ENCODE measurements at regions not wholly inside any gene's neighbourhood (a gene's known extent, or its start where the extent isn't known, plus 50 kb on each side); places are given as distances from the start of the nearest gene placed in this dataset.

DNA sequence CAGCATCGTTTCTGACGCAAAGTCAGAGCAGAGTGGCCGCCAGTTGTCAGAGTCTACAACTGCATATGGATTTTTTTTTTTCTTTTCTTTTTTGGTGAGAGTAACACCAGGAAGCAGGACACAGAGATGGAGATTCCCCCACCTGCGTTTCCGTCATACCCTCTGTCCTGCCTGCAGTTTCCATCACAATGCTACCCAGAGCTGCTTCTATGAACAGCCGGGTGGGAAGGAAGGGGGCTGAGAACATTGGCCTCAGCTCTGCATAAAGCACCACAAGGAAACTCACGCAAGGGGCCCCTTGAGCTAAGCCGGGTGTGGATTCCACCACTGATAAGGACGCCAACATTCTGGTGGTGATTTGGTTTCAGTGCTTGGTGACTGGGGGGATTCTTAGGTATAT is 183.5 kb upstream of the AFDN start:
- H3K4me1 Mint-ChIP-seq, result no peaks in the 10 kb centered on the region
- H3K36me3 Mint-ChIP-seq, result no peaks in the 10 kb centered on the region
- peaks cover 12% of the 10 kb centered on the region for H3K27me3 Mint-ChIP-seq
- H3K27ac Mint-ChIP-seq, result no peak overlapping the region
- no peak overlapping the region for H3K4me3 Mint-ChIP-seq
- peaks cover 6% of the 10 kb centered on the region for H3K9me3 Mint-ChIP-seq
- DNase-seq, result no peak

DNA sequence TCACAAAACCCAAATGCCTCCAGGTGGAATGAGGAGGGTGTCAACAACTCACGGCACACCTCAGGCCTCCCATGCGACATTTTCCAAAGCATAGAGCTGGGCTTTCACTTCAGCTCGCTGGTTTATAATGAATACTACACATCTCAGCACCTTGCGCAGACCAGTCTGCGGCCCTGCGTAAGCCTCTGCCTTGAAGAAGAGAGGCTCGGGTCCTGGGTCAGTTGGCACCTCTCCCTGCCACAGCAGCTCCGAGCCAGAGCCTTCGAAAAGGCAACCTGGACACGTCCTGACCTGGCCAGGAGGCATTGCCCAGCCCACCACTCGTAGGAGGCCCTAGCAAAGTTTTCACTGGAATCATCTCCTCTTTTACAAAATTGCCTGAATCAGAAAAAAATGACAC is 183.0 kb upstream of the AFDN start:
- no peaks in the 10 kb centered on the region for H3K36me3 Mint-ChIP-seq
- no peak for DNase-seq
- H3K4me1 Mint-ChIP-seq, result no peaks in the 10 kb centered on the region
- peaks cover 6% of the 10 kb centered on the region for H3K9me3 Mint-ChIP-seq
- no peak overlapping the region for H3K27ac Mint-ChIP-seq
- no peak overlapping the region for H3K4me3 Mint-ChIP-seq
- H3K27me3 Mint-ChIP-seq, result peaks cover 12% of the 10 kb centered on the region

DNA sequence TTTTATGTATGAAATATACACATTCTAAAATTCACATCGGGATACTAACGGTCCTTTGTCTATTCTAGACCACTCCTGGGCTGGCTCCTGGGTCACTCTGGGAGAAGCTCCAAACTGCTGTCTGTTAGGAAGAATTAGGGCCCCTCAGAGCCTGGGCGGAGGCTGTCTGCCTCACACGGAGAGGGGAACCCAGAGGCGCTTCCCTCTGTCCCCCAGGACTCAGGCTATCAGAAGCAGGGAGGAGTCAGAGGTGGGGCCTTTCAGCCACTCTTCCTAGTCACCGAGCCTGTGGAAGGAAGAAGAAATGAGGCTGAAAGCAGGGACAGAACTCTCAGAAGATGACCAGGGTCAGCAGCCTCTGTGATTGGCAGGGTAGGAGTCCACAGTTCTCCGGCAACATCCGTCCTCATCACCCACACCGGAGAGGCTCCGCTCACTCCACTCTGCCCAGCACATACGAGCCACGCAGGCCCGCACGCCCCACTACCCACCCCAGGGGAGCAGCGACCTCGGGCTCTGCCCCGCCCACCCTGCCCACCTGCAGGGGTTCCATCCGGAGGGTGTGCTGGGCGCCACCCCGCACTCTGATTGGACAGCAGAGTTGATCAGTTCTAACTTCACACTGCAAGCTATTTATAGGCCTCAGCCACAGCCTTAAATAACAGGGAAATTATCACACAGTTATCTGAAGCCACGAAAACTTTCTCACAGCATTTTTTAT is 182.1 kb upstream of the AFDN start:
- Mint-ChIP-seq H3K27me3 (peaks cover 14% of the 10 kb centered on the region), H3K9me3 (peaks cover 6% of the 10 kb centered on the region), H3K27ac (no peak overlapping the region), H3K36me3 (no peaks in the 10 kb centered on the region), H3K4me3 (no peak overlapping the region), H3K4me1 (no peaks in the 10 kb centered on the region)
- no peak for DNase-seq

DNA sequence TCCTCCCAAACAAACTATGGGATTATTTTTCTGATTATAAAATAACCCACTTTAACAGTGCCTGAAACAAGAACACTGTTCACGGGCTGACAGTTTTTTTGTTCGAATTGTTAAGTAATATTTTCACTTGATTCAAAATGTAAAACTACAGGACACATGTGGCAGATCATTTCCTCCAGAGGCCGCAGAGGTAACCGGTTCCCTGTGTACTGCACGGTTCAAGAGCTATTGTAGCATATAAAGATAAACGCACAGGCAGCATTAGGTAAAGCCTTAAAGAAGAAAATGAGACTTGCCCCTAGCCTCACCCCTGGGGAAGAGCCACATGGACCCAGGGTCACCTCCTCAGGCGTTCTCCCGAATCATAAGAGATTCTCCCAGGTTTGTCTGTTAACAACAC is 181.3 kb upstream of the AFDN start:
- H3K27me3 Mint-ChIP-seq, result peaks cover 14% of the 10 kb centered on the region
- DNase-seq, result no peak
- peaks cover 6% of the 10 kb centered on the region for H3K9me3 Mint-ChIP-seq
- no peaks in the 10 kb centered on the region for H3K4me1 Mint-ChIP-seq
- H3K36me3 Mint-ChIP-seq, result no peaks in the 10 kb centered on the region
- H3K27ac Mint-ChIP-seq, result no peak overlapping the region
- no peak overlapping the region for H3K4me3 Mint-ChIP-seq

DNA sequence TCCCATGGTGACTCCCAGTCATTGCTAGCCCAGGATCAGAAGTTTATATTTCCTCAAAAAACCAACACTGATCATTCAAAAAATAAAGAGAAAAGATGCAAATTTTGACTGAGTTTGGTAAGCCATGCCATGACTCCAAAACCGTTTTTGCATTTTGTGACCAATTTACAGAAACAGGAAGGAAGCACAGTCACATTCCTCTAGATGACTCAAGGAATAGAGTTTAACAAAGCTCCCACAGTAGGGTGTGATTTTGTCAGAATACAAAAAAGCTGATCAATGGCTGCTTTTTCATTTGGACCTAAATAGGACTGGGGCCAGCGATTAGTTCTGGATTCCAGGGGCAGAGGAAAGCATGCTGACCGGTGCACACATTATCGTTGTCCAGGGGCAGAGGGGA is 179.4 kb upstream of the AFDN start:
- Mint-ChIP-seq H3K27me3 (peaks cover 14% of the 10 kb centered on the region), H3K4me1 (no peaks in the 10 kb centered on the region), H3K9me3 (no peaks in the 10 kb centered on the region), H3K4me3 (no peak overlapping the region), H3K36me3 (no peaks in the 10 kb centered on the region), H3K27ac (no peak overlapping the region)
- no peak for DNase-seq

DNA sequence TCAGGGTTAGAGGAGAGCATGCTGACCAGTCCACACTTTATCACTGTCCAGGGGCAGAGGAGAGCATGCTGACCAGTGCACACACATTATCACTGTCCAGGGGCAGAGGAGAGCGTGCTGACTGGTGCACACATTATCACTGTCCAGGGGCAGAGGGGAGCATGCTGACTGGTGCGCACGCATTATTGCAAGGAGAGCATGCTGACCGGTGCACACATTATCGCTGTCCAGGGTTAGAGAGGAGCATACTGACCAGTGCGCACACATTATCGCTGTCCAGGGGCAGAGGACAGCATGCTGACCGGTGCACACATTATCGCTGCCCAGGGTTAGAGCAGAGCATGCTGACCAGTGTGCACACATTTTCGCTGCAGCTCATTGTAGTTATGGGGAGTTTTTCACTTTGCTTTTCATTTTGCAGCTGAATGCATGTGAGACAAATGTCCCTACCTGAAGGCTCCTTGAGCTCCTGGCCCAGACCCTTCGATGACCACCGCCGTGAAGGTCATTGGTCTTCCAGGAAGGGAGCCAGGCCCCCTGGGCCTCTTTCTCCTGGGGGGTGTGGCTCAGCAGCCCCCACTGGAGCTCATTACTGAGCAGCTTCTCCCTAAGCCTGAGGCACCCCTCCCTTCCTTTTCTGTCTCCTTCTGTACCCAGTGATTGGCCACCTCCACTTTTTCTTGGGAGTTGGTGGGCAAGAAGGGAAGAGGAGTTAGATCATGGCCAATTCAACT is 178.8 kb upstream of the AFDN start:
- Mint-ChIP-seq H3K36me3 (no peaks in the 10 kb centered on the region), H3K4me1 (no peaks in the 10 kb centered on the region), H3K9me3 (no peaks in the 10 kb centered on the region), H3K4me3 (no peak overlapping the region), H3K27ac (no peak overlapping the region), H3K27me3 (peaks cover 14% of the 10 kb centered on the region)
- no peak for DNase-seq

DNA sequence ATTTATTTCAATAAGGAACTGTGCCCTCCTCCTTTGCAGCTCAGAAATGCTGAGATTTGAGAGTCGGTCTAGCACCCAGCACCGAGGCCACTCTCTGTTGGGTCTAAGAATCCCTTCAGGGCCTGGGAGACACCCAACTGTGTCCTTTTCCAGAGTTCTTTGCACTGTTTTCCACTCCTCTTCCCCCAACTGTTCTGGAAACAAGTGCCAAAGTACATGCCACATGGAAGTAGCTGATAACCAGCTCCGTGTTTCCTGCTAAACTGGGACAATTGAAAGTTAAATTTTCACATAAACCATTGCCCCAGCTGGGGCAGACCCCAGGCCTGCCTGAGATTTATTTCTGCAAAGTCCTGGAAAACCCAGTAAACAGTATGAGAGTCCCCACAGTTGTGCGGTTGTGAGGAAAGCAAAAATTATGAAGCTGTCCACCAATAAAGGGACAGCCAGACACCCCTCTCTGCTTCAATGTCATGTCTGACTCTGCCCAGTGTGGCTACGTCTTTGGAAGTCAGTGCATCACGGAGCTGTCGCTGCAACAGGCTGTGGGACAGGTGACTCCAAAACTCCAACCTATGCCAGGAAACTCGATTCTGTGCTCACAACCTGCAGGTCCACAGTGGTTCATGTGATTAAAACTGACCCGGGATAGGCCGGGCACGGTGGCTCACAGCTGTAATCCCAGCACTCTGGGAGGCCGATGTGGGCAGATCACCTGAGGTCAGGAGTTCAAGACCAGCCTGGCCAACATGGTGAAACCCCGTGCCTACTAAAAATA is 178.0 kb upstream of the AFDN start:
- Mint-ChIP-seq H3K4me3 (no peak overlapping the region), H3K4me1 (no peaks in the 10 kb centered on the region), H3K36me3 (no peaks in the 10 kb centered on the region), H3K9me3 (no peaks in the 10 kb centered on the region), H3K27me3 (peaks cover 16% of the 10 kb centered on the region), H3K27ac (no peak overlapping the region)
- no peak for DNase-seq

DNA sequence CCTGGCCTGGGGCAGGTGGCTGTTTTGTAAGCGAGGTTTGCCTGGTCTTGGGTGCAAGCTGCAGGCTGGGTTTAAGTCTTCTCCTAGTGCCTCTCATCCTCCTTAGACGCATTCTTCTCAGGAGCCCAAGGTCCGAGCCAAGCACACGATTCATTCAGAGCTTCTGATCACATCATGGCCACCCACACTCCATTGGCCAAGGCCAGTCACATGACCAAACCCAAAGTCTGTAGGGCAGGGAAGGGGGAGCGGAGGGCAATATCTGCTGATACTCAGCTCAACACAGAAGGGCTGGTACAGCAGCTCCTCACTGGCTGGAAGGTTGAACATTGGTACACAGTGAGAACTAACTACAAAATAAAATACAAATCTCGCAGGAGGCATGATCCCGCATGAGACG is 177.2 kb upstream of the AFDN start:
- Mint-ChIP-seq H3K4me1 (no peaks in the 10 kb centered on the region), H3K4me3 (no peak overlapping the region), H3K27me3 (peaks cover 19% of the 10 kb centered on the region), H3K9me3 (no peaks in the 10 kb centered on the region), H3K36me3 (no peaks in the 10 kb centered on the region), H3K27ac (no peak overlapping the region)
- no peak for DNase-seq

DNA sequence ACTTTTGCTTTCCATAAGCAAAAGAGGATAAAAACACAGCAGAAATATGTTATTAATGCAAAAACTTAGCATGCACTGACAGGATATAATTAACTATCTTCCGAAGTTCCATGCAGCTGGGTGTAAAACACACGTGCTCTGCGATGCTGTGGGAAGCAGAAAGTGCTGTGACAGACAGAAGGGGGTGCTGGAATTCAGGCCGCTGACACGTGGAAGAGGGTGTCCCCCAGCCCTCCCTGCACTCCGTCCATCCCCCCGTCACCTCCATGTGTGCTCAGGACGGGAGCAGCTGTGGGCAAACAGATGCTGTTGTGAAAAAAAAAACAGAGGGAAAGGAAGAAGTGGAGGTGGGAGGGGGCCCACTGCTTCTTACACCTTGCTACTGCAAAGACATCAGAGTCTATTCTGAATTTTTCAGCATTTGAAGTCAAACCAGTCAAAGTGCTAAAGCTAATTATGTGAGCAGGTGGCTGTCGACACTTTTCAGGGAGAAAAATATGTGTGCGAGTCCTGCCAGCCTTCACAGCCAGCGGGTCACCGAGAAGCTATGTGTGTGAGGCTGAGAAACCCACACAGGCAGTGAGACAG is 175.9 kb upstream of the AFDN start:
- Mint-ChIP-seq H3K9me3 (no peaks in the 10 kb centered on the region), H3K27me3 (peaks cover 9% of the 10 kb centered on the region), H3K4me1 (no peaks in the 10 kb centered on the region), H3K36me3 (no peaks in the 10 kb centered on the region), H3K4me3 (no peak overlapping the region), H3K27ac (no peak overlapping the region)
- DNase-seq, result no peak

DNA sequence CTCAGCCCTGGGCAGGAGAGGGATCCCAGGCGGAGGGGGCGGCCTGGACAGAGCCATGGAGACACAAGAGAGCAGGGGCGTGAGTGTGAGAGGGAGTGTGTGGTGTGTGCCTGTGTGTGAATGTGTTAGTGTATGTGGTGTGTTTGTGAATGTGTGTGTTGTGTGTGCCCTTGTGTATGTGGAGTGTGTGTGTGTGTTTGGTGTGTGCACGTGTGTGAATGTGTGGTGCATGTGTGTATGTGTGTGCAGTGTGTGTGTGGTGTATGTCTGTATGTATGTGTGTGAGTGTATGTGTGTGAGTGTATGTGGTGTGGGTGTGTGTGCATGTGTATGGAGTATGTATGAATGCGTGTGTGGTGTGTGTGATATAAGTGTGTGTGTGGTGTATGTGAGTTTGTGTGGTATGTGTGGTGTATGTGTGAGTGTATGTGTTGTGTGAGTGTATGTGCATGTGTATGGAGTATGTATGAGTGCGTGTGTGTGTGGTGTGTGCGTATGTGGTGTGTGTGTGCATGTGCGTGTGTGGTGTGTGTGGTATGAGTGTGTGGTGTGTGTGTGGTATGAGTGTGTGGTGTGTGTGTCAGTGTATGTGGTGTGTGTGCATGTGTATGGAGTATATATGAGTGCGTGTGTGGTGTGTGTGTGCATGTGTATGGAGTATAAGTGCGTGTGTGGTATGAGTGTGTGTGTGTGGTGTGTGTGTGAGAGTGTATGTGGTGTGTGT is 175.2 kb upstream of the AFDN start:
- Mint-ChIP-seq H3K4me1 (no peaks in the 10 kb centered on the region), H3K27me3 (peaks cover 7% of the 10 kb centered on the region), H3K27ac (no peak overlapping the region), H3K4me3 (no peak overlapping the region), H3K36me3 (no peaks in the 10 kb centered on the region), H3K9me3 (no peaks in the 10 kb centered on the region)
- no peak for DNase-seq

DNA sequence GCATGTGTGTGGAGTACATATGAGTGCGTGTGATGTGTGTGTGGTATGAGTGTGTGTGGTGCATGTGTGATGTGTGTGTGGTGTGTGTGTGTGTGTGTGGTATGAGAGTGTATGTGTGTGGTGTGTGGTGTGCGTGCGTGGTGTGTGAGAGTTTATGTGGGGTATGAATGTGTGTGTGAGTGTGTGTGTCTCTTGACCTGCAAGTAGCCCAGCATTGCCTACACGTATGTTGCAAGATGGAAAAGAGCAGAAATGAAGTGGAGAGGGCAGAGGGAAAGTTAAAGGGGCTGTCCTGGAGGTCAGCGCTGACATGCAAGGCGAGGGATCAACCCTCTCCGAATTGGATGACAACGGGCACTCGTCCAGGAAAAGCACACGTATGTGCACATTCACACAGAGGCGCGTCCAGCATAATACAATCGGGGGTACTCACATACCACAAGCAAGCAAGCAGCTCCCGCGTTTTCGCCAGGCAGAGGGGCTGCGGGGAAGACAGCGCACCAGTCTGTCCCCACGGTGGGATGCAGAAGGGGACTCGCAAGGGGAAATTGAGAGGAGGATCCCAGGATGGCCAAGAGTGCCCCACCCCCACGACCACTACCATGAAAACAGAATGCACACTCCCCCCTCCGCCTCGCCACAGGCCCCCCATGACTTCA is 174.5 kb upstream of the AFDN start:
- no peak for DNase-seq
- Mint-ChIP-seq H3K27me3 (peaks cover 7% of the 10 kb centered on the region), H3K36me3 (no peaks in the 10 kb centered on the region), H3K9me3 (no peaks in the 10 kb centered on the region), H3K4me1 (no peaks in the 10 kb centered on the region), H3K27ac (no peak overlapping the region), H3K4me3 (no peak overlapping the region)

DNA sequence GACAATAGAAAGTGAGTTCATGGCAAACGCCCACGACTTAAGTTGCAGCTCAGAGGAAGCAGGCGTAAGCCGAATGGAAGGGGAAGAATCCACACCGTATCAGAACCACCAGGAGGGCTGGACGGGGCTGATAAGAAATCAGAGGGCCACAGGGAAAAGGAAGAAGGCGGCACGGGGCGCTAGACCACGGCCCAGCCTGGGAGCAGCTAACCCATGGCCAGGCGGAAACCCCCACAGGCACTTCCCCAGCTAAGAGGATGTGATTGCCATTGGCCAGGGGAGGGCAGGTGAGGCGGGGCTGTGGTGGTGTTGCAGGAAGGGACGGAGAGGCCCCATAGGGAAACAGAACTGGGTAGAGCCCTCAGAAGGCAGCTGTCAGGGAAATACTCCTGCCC is 174.0 kb upstream of the AFDN start:
- no peaks in the 10 kb centered on the region for H3K9me3 Mint-ChIP-seq

DNA sequence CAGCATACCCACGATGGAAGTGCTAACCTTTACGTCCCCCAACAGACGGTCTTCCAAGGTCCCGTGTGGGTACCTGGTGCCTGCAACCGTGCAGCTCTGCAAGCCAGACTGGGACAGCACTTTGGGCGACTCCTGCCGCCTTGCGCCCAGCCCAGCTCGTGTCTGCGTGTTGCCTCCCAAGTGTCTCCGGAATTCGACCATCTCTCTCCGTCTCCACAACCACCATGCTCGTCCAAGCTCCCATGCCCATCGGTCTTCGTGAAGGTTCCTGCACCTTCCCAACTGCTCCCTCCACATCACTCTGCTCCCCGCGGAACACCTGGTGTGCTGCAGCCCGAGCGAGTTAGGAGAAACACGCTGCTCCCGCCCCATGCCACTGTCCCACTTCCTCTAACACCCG is 173.2 kb upstream of the AFDN start:
- Mint-ChIP-seq H3K36me3 (no peaks in the 10 kb centered on the region), H3K4me3 (no peak overlapping the region), H3K27me3 (peaks cover 7% of the 10 kb centered on the region), H3K4me1 (no peaks in the 10 kb centered on the region), H3K27ac (no peak overlapping the region), H3K9me3 (no peaks in the 10 kb centered on the region)
- no peak for DNase-seq

More for the DNA sequence above, 174.0 kb upstream of the AFDN start:
- no peak overlapping the region for H3K27ac Mint-ChIP-seq
- H3K27me3 Mint-ChIP-seq, result peaks cover 7% of the 10 kb centered on the region
- H3K4me1 Mint-ChIP-seq, result no peaks in the 10 kb centered on the region
- H3K4me3 Mint-ChIP-seq, result no peak overlapping the region
- H3K36me3 Mint-ChIP-seq, result no peaks in the 10 kb centered on the region
- DNase-seq, result no peak

DNA sequence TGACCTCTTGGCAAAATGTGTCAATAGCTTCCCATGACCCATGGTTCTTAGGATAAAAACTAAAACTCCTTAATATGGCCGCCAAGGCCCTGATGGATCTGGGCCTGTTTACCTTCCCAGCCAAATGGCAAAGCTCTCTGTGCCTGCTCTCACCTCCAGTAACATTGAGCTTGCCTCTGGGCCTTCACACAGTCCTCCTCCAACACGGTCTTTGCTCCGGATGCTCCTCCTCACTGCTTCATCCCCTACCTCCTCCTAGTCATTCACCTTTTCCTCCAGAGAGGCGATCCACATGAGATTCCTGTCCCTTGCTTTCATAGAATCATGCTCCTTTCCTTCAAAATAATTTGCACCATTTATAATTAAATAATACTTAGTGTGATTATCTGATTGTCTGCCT is 172.3 kb upstream of the AFDN start:
- no peaks in the 10 kb centered on the region for H3K9me3 Mint-ChIP-seq
- no peak overlapping the region for H3K4me3 Mint-ChIP-seq
- H3K4me1 Mint-ChIP-seq, result no peaks in the 10 kb centered on the region
- peaks cover 6% of the 10 kb centered on the region for H3K27me3 Mint-ChIP-seq
- no peak for DNase-seq
- no peaks in the 10 kb centered on the region for H3K36me3 Mint-ChIP-seq
- H3K27ac Mint-ChIP-seq, result no peak overlapping the region
